ENCODE measurements at regions not wholly inside any gene's neighbourhood (a gene's known extent, or its start where the extent isn't known, plus 50 kb on each side); places are given as distances from the start of the nearest gene placed in this dataset.
A peak's percentile ranks its signal among the peaks of the same experiment; 100 is the strongest.

DNA sequence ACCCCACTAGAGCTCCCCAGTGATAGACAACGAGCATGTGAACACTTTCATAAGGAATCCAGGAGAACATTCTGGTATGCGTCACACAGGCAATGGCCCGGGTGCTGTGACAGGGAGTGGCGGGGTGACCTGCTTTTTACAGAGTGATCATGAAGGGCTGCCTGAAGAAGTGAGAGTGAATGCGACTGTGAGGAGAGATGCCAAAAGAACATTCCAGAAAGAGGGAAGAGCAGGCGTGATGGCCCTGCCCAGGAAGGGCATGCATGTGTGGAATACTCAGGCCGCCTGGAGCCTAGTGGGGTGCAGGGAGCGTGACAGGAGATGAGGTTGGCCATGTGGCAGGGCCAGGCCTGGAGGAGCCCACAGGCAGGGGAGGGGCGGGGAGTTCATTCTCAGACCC is 53.8 kb downstream of the FZD10 start:
- no peak for DNase-seq

DNA sequence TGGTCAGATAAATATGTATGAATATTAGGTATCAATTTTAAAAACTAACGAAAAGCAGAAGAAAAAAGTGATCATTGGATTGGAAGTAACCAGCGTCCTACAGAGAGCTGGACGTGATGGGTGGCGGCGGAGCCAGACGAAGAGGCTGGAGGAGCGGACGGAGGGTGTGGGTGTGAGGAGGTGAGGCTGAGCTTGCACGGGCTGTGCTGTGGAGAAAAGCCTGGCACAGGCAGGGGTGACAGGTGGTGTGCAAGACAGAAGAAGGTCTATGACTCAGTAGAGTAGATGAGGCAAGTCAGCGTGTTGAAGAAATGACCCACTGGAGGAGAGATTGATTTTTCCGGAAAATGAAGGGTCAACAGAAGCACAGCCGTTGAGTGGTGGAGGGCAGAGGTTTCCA is 56.4 kb downstream of the FZD10 start:
- DNase-seq, result no peak

DNA sequence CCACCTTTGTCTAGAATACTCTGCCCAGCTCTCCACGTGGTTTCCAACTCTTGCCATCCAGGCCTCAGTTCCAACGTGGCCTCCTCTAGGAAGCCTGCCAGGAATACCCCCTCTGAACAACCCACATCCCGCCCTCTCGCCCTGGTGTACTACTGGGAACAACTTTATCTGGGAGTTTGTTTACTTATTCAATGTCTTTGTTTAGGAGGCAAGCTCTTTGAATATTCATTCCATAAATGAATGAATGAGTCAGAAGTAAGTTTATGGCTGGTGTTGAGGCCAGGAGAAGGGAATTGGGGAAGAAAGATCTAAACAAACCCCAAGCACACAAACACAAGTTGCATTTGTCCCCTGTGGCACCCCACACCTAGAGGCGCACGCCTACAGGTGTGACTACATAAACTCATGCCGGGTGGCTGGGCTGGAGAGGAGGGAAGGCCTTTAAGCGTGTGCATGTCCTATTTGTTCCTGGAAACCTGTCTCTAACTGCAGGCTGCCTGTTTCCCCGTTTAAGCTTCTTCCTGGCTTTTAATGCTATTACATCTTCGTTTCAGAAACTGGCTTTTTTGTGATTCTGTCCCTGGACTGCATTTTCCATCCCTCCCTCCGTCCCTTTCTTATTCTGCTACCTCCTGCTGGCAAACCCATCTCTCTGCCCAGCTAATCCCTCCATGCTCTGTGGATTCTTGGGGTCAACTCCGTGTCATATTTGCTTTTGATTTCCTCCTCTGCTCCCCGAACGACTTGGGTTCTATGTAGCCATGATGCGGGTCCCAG is 57.9 kb downstream of the FZD10 start:
- DNase-seq, result no peak

DNA sequence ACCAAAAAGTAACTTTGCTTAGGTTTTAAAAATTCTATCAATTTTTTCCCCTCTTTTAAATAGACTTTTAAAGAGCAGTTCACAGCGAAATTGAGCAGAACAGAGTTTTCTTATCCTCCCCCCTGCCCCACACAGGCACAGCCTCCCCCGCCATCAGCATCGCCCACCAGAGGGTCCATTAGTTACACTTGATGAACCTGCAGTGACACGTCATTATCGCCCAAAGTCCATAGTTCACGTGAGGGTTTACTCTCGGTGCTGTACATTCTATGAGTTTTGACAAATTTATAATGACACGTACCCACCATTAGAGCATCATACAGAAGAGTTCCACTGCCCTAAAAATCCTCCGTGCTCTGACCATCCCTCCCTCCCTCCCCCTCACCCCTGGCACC is 58.4 kb downstream of the FZD10 start:
- no peak for DNase-seq

DNA sequence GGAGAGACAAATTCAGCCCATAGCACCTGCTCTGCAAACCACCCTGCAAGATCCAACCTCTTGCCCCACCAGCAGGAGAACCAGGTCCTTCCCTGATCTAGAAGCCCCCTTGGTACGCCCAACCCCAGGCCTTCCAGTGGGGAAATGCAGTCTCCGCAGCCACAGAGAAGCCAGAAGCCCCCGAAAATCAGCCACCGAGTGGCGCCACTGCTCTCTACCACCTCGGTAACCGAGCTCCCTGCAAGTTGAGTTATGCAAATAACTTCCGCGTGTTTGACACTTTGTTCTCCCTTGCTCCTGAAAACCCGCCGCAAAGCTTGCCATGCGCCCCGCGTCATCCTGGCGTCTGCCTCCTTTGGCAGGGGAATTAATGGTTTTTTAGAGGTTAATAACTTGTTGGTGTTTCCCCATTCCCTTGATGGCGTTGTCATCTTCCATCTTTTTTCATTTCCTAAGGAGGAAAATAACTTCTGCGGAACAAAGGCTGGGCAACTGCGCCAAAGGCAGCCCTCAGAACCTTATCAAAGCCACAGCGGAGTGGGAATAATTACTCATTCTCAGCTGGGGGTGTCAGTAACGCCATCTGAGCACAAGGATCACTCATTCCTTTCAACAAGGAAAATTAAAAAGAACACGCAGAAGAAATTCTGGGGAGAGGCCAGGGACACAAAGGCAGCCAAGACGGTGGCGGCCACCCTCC is 60.4 kb downstream of the FZD10 start:
- no peak for DNase-seq

DNA sequence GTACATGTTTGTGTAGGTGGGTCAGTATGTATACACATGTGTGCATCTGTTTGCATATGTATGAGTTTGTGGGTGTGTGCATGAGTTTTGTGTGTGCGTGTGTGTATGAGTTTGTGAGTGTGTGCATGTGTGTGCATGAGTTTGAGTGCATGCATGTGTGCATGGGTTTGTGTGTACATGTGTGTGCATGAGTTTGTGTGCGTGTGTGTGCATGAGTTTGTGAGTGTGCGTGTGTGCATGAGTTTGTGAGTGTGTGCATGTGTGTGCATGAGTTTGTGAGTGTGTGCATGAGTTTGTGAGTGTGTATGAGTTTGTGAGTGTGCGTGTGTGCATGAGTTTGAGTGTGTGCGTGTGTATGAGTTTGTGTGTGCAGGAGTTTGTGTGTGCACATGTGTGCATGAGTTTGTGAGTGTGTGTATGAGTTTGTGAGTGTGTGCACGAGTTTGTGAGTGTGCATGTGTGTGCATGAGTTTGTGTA is 61.5 kb downstream of the FZD10 start:
- no peak for DNase-seq

DNA sequence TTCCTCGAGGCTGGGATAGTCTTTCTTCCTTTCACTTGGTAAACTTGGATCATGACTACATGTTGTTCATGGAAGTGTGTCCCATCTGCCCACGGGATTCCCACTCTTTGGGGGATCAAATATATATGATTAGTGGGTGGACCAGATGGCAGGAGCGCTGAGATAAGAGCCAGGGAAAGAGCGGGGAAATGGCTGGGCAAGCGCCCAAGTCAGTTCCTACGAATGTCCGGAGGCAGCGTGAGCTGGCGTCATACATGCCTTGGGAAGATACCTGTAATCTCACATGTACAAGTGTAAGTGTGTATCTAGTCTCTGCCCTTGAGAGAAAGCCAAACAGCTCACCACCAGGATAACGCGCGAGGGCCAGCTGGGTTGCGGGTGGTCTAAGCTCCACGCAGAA is 62.3 kb downstream of the FZD10 start:
- DNase-seq, result no peak

DNA sequence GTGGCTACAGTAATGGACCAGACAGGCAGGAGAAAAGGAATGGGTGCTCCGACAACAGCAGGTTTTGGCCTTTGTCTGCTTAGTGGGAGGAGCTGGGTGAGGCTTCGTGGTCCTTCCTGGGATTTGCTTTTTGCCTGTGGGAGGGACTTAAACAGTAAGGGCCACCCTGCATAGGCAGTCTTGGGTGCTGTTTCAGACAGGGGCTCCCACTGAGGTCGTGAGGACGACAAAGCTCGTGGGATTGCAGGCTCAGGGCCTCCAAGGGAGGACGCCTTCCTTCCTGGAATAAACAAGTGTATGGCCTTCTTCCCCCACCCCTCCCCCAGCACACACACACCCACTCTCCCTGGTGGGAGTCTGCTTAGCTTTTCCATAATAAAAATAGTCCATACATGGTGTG is 63.1 kb downstream of the FZD10 start:
- no peak for DNase-seq

DNA sequence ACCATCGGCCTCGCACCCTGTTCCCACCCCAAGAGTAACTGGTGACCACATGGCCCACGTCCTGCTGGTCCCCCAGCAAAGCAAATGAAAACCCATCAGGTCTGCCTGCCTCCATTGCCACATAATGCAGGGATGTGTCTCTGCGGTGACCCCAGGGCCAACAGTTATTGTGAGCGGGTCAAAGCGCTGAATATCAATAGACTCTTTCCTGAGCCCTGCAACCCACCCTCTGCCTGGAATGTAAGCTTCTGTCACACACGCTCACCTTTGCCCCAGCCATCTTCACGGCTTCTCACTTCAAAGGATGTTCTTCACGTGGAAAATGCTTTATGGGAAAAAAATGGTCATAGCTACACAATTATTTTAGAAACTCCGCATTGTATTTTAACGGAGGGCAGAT is 63.9 kb downstream of the FZD10 start:
- DNase-seq, result no peak

DNA sequence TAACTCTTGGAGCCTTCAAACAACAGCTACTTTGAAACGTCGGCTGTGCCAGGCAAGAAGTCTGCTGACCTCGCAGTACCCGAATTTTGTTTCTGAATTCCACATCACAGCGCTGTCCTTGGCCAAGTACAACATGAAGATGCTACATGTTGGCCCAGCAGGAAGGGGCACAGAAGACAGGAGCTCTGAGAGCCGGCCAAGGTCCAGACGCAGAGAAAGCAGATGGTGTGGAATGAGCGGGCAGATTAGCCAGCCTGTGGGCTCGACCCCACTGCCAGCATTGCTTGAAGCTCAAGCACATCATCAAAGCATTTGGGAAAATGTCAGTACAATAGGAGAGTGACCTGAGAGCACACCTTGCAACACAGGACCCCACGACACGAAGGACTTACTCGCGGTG is 64.5 kb downstream of the FZD10 start:
- no peak for DNase-seq

DNA sequence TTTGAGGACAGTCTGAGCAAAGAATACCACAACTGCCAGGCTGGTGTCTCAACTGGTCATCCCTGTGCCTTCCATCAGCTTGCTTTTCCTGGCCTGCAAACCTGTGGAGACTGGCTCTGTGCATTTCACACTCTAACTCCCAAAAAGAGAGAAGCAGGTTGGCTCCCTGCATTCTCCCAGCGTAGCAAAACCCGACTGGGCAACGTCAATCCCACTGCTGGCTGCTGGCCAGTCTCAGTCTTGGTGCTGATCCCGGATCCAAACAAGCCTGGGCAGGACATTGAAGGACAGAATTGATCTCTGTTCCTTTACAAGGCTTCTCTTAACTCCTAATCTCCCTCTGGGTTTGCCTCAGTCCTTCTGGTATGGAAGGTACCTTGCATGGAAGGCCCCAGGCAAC is 65.4 kb downstream of the FZD10 start:
- DNase-seq, result no peak

DNA sequence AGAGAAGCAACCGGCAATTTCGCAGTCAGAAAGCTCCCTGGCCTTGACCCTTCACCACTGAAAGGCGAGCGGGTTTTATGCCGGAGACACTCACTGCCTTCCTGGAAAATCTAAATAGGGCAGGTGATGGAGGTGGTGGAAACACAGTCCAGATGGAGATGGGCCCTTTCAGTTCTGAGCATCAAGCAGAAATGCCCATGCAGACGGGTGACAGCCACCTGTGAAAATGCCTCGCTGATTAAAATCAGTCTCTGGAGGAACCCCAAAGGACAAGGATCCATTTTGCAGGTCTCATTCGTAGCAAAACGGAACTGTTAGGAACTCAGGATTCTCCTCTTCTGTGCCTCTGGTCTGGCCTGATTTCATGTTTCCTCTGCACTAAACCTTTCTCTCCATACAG is 74.2 kb downstream of the FZD10 start:
- no peak for DNase-seq

DNA sequence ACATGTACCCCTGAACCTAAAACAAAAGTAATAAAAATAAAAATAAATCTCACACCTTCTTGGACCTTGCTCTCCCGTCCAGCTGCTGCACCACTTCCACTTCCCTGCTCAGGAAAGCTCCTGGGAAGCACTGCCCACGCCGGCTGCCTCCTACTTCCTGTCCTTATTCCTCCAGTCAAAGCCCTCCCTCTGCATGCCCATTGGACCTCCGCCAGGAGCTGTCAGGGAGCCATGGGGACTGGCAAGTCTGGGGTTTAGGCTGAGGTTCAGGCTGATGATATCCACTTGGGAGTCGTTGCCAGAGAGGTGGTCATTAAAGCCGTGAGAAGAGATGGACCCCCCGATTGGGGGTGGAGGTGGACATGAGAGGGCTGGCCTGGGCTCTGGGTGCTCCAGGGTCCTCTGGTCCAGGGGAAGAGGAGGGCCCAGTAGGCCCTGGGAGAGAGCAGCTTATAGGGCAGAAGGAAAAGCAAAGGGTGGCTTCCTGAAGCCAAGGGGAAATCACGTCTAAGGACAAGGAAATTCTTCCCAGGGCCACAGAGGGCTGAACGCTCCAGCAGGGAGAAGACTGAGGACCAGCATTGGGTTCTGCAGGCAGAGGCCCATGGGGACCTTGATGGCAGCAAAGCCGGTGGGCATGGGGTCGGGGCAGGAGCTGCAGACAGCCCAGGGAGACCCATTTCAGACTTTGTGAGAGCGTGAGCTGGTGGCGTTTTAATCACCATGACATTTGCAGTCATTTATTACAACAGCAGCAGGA is 78.7 kb downstream of the FZD10 start:
- peak; percentile 1 for DNase-seq

DNA sequence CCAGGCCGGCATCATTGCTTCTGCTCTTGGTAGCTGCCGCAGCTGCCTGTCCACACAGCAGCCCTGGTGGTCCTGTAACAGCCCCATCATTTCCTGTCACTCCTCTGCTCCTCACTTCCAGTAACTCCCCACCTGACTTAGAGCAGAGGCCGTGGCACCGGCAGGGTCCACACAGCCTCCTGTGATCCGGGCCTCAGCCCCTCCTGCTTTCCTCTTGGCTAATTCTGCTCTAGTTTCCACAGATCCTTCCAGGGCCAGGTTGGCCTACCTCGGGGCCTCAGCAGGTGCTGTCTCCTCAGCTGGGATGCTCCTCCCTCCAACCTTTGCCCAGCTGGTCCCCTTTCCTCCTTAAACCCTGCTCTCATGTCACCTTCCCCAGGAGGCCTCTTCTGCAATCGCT is 80.2 kb downstream of the FZD10 start:
- DNase-seq, result no peak

DNA sequence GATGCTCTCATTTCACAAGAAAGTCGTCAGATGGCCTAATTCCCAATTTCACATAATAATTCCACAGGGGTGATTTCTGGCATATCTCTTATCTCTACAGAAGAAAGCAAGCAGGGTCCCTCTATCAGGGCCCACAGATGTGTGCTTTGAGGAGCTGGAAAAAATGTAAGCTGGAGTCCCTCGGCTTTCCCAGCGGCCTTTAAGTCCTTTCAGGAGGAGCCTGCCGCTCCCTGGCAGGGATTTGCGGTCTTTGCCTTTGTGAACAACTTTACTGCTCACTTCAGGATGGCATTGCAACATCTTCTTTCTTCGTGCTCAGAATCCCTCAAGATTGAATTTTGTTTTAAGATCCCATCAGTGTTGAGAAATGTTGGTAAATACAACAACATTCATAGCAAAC is 83.0 kb downstream of the FZD10 start:
- DNase-seq, result no peak

DNA sequence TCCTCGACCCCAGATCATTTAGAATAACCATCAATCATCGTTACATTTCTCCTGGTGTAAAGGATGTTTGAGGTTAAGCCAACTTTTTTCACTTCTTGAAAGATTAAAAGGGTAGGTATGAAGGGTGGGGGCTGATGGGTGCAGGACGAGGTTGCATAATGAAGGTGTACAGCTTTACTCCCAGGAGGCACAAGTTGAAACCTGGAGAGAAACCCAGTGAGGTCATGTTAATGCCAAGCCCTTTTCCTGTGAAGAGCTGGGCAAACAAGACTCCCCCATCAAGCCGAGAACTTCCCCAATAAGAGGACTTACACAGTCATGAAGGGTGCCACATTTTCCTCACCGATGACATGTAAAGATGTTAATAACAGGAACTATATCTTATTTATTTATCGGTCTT is 84.3 kb downstream of the FZD10 start:
- no peak for DNase-seq

DNA sequence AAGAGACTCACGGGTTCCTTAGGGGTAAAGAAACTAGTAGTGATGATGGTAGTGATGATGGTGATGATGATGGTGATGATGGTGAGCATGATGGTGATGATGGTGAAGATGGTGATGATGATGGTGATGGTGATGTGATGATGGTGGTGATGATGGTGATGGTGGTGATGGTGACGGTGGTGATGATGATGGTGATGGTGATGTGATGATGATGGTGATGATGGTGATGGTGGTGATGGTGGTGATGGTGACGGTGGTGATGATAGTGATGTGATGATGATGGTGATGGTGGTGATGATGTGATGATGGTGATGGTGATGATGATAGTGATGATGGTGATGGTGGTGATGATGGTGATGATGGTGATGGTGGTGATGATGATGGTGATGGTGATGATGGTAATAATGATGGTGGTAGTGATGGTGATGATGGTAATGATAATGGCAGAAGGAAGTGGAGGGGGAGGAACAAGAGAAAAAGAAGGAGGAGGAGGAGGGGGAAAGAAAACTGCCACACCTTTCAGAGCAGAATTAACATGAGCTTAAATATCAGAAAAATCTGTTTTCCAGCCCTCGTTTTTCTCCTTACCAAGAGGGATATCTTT is 85.5 kb downstream of the FZD10 start:
- no peak for DNase-seq

DNA sequence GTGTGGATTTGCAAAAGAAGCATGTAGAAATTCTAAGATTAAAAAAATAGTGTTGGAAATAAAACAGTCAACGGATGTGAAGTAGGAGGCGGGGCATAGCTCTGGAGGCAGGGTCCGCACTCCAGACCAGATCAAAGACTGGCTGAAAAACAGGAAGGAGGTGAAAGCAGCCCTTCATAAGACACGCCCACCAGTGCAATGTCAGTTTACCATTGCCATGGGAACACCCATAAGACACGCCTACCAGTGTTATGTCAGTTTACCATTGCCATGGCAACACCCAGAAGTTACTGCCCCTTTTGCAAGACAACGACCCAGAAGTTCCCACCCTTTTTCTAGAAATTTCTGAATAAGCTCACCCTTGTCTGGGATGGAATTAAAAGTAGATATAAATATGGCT is 87.1 kb downstream of the FZD10 start:
- no peak for DNase-seq

DNA sequence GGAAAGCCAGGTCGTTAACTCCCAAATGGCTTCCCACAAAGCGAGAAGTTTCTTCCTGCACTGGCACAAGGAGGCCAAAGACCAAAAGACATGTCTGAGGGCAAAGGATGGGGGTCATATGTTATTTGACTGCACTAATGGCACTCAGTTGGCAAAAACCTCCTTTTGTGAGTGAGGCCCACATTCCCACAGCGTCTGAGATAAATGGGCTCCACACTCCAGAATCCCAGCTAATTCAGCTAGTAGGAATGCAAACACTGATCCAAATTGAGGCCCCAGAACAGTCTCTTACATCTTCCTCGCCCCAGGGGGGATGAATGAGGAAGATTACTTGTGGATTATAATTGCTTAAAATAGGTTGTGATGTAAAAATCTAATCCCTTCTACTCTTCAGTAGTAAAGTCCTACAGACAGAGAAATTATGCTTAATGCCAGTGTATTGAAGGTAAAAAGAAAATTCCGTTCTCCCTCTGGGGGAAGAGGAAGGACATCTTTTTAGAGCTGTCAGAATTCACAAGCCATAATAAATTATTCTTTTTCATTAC is 86.4 kb upstream of the PIWIL1 start:
- DNase-seq, result no peak

DNA sequence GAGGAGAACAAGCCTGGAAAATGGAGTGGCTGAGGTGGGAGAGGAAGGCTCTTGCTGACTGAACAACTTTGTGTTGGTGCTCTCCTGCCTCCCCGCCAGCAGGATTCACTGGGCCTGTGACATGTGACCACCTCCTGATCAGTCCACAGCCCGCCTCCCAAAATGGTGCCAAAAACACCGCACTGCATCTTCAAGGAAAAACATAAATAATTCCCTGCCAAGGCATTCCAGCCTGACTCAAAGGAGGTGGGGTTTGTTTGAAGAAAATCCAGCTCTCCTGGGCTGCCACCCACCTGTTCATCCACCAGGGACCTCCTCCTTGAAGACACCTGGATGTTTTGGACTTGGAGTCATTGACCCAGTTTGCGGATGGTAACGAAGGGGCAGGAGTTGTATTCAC is 83.8 kb upstream of the PIWIL1 start:
- DNase-seq, result no peak

DNA sequence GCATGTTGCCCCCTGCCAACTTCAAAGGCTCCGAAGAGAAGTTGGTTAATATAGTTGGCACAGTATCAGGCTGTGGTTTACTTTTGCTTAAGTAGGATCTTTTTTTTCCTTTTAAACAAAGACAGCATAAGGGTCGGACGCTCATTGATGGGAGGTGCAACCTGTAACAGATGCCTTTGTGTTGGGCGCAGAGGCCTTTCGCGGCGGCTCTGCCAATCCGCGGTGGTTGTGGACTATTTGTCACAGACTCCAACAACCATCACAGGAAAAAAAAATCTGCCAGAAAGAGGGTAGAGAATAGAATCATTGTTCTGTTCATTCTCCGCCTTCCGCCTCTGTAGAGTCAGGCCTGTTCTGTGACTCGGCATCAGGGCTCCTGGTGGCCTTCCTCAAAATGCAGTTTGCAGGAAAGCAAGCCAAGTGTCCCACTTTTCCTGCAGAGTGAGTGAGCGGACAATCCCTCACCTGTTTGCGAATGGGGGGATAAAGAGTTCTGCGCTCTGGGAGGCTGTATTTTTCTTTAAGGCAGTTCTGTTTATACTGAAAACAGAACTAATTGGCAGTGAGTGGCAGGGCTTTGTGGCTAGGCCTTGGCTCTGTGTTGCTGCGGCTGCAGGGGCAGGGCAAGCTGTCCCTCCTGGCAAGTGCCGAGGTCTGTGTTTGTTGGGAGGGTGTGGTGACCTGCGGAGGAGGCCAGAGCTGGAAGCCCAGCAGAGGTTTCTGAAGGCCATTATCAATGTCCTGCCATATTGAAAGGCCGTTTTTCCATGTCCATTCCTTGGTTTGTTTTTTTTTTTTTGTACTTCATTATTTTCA is 83.0 kb upstream of the PIWIL1 start:
- DNase-seq, result no peak

DNA sequence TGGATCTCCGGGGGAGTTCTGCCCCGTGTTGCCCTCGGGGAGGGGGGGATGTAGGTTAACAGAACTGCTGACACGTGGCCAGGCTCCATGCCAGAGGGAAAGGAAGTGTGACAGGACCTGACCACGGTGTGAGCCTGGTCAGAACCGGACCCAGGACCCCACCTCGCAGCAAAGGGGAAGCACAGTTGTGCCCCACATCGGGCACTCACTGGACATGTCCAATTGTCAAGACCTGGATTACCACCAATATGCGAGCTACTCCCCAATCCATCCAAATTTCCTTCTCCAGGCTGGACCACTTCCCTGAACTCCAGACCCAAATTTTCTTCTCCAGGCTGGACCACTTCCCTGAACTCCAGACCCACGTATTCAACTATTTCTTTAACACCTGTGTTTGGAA is 78.8 kb upstream of the PIWIL1 start:
- DNase-seq, result no peak

Measured in NCI-H1092 treated with DMSO at 0.1 percent for 48 hours (cell line).